Fibroblast of villous mesenchyme (primary cell): ENCODE measurements at regions not wholly inside any gene's neighbourhood (a gene's known extent, or its start where the extent isn't known, plus 50 kb on each side); places are given as distances from the start of the nearest gene placed in this dataset.
"Not testable (repeated sequence)": the region's sequence is repeated elsewhere in the genome, so short reads cannot be mapped to it uniquely, and the experiment has no call there.

ENCODE experiments used
- DNase-seq: peaks from one replicate; pipeline ENCODE4 v3.0.0-alpha.2; 2010; ENCODE audit warnings: low read depth
- H3K4me3 ChIP-seq: 2 replicates; pipeline ENCODE4 v1.5.1; 2011; ENCODE audit warnings: low read depth, mild to moderate bottlenecking, low read length
- CTCF ChIP-seq: IDR thresholded peaks from 2 replicates; pipeline ENCODE4 v1.5.1; 2012; ENCODE audit warnings: low read depth, mild to moderate bottlenecking, low read length; ENCODE audit not compliant: insufficient read depth

DNA sequence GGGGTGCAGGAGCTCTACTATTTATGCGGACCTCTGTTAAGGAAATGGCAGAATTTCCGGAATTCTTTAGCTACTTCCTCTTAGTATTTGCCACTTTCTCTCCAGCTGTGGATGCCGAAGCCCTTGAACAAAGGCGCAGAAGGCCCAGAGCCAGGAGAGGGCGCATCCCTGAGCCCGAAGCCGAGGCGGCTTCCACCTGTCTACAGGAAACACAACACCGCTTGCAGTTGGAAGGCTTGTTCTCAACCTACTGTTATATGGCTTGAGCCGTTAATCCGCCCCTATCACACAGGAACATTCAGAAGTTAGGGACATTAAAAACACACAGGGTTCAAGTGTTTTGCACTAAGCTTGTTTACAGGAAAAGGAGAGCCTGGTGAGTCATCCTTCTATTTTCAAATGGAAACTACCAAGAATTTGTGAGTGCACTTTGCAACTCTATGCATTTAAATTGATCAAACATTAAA, 417.1 kb downstream of the BCKDHB start:
- no peak overlapping the region for H3K4me3 ChIP-seq
- peak; percentile 34 for TF ChIP-seq CTCF
- DNase-seq = peak; percentile 71

- no peak for TF ChIP-seq CTCF
- no peak overlapping the region for H3K4me3 ChIP-seq
- peak; percentile 8 for DNase-seq
Observed at GRCh38 chr6:80523010-80523409, 416.5 kb downstream of the BCKDHB start.

- DNase-seq = no peak
- TF ChIP-seq CTCF = no peak
- H3K4me3 ChIP-seq = no peak overlapping the region
Observed at GRCh38 chr6:80522576-80522975, 416.1 kb downstream of the BCKDHB start.

DNA sequence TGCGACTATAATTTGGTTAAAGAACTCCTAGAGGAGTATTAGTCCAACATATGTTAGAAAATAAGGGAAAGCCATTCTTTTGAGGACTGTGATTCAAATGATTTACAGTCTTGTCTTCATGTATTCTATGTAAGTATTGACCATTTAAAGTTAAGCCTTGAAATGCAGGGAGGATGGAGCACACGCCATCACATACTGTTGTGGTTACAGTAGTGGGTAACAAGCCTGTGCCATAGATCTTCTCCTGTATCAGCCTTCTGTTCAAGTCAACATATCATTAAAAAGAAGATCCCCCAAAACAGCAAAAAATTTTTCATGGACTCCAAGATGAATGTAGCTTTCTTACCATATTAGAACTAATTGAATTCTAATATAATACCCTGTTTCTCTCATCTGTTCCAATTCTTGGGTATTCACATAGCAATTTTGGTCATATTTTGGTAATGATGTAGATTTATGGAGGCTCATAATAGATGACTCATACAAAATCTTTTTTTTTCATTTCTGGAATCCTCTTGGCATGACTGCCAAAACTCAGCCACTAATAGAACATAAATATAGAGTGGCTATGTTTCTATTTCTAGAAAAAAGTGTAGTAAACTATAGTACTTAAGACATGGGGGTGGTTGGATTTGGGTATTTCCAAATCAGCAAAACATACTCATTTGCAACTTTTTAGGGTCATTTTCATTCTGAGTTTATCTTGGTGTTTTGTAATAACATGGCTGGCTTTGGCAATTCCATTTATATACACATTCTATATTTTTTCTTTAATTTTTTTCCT, 413.5 kb downstream of the BCKDHB start:
- no peak overlapping the region for H3K4me3 ChIP-seq
- DNase-seq = peak; percentile 55
- TF ChIP-seq CTCF = no peak

DNA sequence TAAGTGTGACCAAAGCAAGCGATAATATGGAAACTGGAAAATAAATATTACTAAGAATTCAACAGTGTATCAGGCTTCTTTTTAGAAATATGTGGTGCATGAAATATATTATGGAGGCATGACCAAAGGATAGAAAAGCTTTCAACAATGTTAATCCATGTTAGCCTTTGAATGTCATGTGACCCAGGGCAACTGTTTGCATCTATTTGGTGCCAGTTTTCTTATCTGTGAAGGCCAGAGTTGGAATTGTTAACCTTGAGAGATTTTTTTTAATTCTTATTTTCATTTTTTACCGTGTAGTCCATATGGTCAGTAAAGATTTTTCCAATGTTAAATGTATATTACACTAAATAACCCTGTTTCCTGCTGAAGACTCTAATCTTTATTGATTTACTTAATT, 411.1 kb downstream of the BCKDHB start:
- no peak for TF ChIP-seq CTCF
- no peak overlapping the region for H3K4me3 ChIP-seq
- DNase-seq = no peak

DNA sequence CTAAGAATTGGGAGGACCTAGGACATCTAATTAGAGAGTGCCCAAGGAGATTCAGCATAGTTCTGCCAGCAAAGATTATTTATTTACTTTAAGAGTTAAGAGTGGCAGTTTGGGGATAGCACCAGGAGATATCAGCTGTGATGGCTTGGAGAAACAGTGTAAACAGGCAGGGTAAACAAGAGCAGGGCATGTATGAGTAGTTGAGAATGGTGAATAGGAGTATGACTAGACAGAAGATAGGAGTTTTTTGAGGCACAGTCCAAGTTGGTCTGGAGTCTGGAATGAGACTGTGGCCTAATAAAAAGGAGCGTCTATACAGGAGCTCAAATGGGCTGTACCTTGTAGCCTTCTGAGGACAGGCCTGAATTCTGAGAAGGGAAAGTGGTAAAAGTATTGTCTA, 404.1 kb downstream of the BCKDHB start:
- not testable (repeated sequence) for DNase-seq, H3K4me3 ChIP-seq

GRCh38 chr6:80508885-80509630, 402.6 kb downstream of the BCKDHB start:
- TF ChIP-seq CTCF = no peak
- DNase-seq = peak; percentile 68
- no peak overlapping the region for H3K4me3 ChIP-seq
